CD4-positive, alpha-beta T cell treated with Interleukin-2 at 100 ng/mL for 4 hours (primary cell): ENCODE measurements at regions not wholly inside any gene's neighbourhood (a gene's known extent, or its start where the extent isn't known, plus 50 kb on each side); places are given as distances from the start of the nearest gene placed in this dataset.
"Not testable (repeated sequence)": the region's sequence is repeated elsewhere in the genome, so short reads cannot be mapped to it uniquely, and the experiment has no call there.

Source experiments
- DNase-seq: peaks from one replicate; pipeline ENCODE4 v3.0.0-alpha.2; 2020; ENCODE audit warnings: low spot score

GRCh38 chrX:137198040-137198439 lies 164.2 kb upstream of the GPR101 start:
- DNase-seq = no peak

GRCh38 chrX:137195991-137196390 lies 162.2 kb upstream of the GPR101 start:
- DNase-seq = no peak

- DNase-seq = no peak
Observed at GRCh38 chrX:137195296-137195695, 161.5 kb upstream of the GPR101 start.

GRCh38 chrX:137194164-137194563 lies 160.4 kb upstream of the GPR101 start:
- DNase-seq = peak; percentile 18

DNA sequence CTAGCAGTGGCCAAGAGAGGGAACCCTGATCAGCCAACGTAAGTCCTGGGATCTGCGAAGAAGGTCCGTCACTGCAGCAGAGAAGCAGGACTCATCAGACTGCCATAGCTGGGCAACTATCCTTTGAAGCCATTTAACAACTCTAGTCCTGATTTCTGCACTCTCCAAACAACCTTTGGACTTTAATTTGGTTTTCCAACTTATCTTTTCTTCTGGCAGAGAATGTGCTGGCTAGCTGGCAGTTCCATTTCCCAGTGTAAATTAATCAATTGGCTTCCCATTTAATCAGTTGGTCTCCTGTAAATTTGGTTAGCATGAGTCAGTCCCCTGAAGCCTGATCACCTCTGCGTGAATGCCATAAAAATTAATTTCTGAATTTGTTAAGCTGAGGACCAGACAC lies 153.7 kb upstream of the GPR101 start:
- no peak for DNase-seq

- DNase-seq = no peak
Observed at GRCh38 chrX:137178392-137178791, 144.6 kb upstream of the GPR101 start.

- no peak for DNase-seq
Observed at GRCh38 chrX:137172317-137172948, 138.6 kb upstream of the GPR101 start.

DNA sequence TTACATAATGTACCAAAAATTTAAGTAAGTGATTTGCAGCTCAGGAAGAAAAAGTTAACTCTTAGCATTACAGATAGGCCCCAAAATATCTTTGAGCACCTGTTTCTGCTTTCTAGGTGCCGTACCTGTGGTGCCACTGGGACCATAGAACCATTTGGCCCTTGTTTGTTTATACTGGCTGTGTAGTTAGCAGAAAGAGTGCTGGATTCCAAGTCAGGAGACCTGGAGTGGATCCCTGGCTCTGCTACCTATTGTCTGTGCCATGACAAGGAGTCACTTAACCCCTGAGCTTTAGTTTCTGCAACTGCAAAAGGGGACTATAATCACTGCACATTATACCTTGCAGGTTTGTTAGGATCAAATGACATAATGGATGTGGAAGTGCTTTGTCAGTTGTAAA lies 137.8 kb upstream of the GPR101 start:
- no peak for DNase-seq

DNA sequence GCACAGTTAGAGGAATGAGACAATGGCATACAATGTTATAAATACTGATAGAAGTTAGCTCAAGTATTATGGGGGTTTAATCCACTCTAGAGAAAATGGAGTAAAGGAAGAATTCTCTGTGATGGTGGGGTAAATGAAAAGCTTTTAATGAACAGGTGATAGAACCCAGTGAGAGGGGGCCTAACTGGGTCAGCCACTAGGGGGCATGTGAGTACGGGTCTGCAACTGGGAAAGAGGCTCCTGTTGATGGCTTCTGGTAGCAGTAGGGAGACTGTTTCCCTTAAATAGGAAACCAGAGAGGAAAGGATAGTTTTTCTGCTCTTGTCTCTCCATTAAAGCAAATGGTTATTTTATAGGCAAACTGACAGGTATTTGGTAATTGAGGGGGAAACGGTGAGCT lies 132.8 kb upstream of the GPR101 start:
- no peak for DNase-seq

GRCh38 chrX:137164329-137164728 lies 130.5 kb upstream of the GPR101 start:
- no peak for DNase-seq

DNA sequence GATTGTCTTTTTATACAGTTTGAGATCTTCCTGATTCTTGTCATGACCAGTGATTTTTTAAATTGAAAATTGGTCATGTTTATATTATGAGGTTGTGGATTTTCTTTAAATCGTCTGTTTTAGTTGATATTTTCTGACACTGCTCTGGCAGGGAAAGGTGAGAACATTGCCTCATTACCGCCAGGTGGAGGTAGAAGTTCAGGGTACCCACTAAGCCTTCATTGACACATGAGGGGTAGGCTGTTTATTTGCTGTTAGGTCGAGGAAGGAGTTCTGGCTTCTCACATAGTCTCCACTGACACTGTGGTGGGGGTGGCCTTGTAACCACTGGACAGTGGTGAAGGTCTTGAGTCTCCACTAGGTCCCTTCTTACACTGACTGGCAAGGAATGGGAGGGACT lies 117.6 kb upstream of the GPR101 start:
- DNase-seq = no peak

- DNase-seq = no peak
Observed at GRCh38 chrX:137143864-137144263, 110.1 kb upstream of the GPR101 start.

- not testable (repeated sequence) for DNase-seq
Observed at GRCh38 chrX:137122651-137123050, 88.9 kb upstream of the GPR101 start.

DNA sequence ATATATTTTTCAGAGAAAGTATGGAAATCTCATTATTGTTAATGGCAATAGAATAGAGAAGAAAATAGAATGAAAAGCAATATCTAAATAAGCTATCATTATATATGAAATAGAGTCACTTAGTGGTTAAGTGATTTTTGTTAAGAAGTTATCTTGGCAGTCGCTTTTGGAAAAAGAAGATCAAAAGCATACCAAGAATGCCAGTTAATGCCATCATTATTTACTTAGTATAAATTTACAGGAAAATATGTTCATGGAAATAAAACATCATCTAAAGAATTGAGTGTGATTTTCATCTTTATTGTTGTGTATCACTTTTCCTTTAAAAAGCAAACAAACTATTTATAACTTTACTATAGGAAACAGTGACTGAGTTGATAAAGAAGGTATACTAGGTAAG lies 85.3 kb upstream of the GPR101 start:
- no peak for DNase-seq

DNA sequence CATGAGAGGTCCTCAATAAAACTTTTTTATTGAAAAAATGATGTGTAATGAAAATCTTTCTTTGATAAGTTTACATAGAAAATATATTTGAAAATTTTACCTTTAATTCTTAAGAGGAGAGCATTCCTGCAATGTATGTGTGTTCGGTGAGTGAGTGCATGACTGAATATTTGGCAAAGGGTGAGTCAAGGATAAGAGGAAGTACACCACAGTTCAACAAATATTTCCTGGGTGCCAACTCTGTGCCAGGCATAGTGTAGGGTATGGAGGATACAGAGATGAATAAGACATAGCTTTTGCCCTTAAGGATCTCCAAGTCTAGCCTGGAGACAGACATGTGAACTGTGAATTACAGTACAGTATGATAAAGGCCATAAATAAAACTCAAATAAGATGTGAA lies 84.7 kb upstream of the GPR101 start:
- no peak for DNase-seq

GRCh38 chrX:137118136-137118535 lies 84.3 kb upstream of the GPR101 start:
- DNase-seq = no peak

GRCh38 chrX:137107877-137108276 lies 74.1 kb upstream of the GPR101 start:
- DNase-seq = not testable (repeated sequence)

GRCh38 chrX:137101273-137101990 lies 67.6 kb upstream of the GPR101 start:
- no peak for DNase-seq
